SH-SY5Y (cell line): ENCODE measurements at regions not wholly inside any gene's neighbourhood (a gene's known extent, or its start where the extent isn't known, plus 50 kb on each side); places are given as distances from the start of the nearest gene placed in this dataset.
A peak's percentile ranks its signal among the peaks of the same experiment; 100 is the strongest.

Source experiments
- GATA2 ChIP-seq: IDR thresholded peaks from 2 replicates; pipeline ENCODE4 v1.6.1; 2011; ENCODE audit warnings: mild to moderate bottlenecking, low read depth, low read length
- GATA3 ChIP-seq: IDR thresholded peaks from 2 replicates; pipeline ENCODE4 v1.6.1; 2011; ENCODE audit warnings: low read depth, mild to moderate bottlenecking, low read length, moderate library complexity

DNA sequence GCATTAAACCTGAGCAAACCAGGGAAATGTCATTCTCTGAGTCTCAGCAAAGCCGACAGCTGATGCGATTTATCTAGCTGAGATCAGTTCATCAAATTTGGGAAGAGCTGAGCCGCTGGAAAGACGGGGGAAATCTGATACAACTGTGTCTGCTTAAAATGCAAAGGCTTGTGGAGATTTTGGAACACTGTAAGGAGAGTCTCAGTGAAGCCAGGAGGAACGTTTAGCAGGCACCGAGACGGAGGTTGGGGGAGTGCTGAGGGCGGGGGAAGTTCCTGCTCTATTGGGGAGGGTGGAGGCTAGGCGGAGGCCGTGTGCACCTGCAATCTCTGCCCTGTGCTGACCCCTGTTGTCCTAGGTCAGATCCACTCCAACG lies 143.2 kb upstream of the CSF3R start:
- TF ChIP-seq GATA2 (peak; percentile 76), GATA3 (no peak)

DNA sequence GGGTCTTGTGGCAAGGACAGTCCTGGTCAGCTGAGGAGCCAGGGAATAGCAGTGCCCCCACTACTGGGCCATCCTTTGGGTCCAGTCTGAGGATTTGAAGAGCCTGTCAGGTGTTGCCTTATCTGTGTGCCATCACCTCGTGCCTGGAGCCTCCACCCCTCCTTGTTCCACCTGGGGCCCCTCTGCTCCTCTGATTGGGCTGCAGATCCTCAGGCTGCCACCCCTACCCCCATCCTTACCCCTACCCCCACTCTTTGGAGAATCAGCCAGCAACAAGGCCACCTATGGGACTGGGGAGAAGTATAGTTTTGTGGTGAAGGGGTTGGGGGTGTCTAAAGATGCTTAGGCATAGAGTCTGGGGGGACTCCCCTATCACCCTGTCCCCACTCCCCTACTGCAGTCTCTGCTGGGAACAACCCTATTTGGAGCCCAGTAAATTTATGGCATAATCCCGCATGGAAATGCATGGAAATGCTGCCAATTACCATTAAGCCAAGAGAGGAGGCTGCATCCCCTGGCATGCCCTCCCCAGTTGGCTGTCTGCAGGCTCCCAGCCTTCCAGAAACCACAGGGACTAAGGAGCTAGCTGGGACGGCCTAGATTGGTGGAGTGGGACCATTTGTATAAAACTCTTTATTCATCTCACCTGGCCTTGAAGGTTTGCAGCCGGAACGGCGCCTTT lies 142.7 kb upstream of the CSF3R start:
- TF ChIP-seq GATA2: no peak

DNA sequence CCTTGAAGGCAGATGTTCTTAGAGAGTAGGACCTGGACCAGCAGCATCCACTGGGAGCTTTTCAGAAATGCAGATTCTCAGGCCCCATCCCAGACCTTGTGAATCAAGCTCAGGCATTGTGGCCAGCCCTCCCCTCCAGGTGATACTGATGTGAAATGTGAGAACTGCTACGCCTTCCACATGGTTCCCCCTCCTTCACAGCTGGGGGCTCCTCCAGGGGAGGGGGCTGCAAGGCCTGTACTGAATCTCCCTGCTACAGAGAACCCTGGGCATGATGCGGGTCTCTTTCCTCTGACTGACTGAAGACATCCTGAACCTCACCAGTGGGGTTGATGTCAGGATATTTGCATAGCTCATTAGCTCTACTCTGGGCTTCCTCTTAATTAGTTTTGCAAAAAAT lies 141.8 kb upstream of the CSF3R start:
- no peak for TF ChIP-seq GATA3
- TF ChIP-seq GATA2: no peak

DNA sequence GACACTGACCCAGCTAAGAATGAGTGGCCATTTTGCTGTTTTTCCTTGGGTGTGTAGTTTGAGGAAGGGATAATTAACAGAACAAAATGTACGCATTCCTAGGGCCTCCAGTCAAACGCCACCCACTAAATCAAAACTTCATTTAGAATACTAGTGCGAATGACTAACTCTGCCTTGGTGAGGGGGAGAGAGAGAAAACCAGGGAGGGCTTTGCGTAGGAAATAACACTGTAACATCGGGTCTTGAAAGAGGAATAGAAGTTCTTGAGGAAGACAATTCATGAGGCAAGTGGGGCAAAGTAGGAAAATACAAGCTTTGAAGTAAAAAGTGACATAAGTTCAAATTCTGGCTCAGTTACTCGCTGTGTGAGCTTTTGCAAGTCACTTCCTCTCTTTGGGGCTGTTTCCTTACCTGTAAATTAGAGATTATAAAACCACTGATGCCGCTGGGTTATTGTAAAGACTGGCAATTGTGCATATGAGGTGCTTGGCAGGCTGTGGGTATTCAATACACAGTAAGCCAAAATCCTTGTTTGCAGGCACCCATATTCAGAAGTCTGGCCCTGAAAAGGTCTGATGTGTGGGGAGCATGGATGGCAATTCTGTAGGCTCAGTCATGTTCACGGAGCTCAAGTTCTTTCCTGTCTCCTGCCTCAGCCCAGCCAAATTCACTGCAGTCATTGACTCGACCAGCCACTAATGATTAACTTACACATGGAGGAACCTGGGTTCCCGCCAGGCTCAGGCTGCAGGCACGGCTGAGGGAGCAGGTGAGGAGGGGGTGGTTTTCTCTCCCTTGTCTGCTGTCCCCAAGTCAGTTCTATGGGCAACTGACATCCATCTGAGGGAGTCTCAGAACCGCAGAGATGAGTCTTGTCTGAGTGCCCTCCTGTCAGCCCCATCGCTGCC lies 140.3 kb upstream of the CSF3R start:
- TF ChIP-seq GATA2 (no peak), GATA3 (no peak)

DNA sequence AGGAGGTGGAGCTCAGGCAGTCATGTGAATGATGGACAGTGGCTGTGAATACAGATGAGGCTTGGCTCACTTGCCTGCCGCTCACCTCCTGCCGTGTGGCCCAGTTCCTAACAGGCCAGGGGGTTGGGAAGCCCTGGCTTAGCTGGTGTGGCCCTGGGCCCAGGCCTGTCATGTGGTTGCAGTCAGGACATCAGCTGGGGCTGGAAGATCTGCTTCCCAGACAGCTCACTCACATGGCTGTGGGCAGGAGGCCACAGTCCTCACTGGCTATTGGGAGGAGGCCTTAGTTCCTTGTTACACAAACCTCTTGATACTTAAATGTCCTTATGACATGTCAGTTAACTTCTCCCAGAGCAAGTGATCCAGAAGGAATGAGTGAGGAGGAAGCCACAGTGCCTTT lies 138.8 kb upstream of the CSF3R start:
- TF ChIP-seq GATA3 (no peak), GATA2 (no peak)

DNA sequence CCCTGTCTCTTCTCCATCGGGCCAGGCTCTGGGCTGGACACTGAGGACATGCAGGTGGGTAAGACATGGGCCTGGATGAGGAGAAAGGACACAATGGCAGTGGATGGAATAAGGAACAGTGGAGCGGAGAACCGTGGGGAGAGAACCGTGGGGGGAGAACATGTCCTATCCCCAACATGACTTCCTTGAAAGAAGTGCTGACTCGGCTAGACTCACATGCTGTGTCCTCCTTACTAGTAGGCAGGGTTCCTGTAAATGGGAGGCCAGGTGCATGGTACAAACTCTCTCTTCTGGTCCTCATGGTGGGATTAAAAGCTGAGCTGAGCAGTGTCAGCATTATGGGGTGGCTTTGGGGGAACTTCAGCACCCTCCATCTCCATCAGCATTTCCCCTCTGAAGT lies 137.4 kb upstream of the CSF3R start:
- no peak for TF ChIP-seq GATA3
- no peak for TF ChIP-seq GATA2

DNA sequence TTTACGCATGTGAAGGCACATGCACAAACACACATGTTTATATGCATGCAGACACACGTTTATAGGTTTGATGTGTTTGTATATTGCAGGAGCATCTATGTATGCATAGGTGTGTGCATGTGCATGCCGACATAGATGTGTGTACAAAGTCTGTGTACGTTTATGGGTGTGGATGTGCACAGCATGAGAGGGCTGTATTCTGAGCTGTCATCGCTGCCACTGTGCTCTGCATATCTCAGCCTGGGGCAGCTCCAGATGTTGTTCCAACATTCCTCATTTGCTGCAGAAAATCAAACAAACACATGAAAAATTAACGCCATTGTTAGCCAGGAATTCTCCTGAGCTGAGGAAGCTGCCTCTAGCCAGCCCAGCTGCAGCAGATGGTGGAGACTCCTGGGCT lies 132.3 kb upstream of the CSF3R start:
- no peak for TF ChIP-seq GATA3
- TF ChIP-seq GATA2: no peak

DNA sequence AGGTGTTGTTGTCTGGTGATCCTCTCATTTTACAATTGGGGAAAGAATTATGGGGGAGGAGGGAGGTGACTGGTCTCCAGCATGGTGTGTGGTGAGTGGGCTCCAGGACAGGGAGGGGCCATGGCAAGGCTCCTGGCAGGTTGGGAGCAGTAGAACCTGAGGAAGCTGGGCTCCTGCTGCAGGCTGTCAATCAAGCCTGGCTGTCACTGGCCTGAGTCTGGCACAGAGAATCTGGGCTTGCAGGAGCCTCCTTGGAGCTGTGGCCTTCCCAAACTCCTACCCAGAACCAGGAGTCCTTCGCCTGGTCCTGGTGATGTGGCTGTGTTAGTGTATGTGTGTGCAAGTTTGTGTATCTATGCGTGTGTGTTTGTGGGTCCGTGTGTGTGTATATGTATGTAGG lies 131.9 kb upstream of the CSF3R start:
- TF ChIP-seq GATA2: no peak
- TF ChIP-seq GATA3: no peak

DNA sequence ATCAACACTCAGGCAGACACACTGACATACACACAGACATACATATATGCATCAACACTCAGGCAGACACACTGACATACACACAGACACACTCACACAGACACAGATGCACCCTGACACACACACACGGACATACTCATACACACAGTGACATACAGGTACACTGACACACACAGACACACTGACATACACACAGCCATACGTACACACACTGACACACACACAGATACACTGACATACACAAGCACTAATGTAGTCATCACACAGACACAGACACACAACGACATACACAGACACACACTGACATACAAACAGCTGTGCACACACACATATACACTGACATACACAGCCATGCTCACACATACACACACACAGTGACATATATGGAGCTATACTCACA lies 131.0 kb upstream of the CSF3R start:
- TF ChIP-seq GATA3: no peak
- TF ChIP-seq GATA2: no peak

DNA sequence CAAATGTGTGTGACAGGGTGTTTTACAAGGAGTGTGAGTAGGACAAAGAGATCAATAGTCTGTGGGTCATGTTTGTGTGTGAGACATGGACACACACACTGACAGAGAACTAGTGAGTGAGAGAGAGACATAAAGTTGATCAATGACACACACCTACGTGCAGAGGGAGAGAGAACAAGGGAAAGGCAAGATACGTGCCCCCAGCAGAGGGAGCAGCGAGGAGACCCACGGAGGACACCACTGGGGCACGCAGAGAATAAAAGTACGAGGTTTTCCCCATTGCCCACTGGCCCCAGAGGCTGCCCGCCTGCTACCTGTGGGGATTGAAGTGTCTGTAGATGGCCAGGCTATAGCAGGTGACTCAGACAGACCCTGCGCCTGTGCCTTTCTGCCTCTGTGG lies 130.2 kb upstream of the CSF3R start:
- TF ChIP-seq GATA2 (no peak), GATA3 (no peak)

DNA sequence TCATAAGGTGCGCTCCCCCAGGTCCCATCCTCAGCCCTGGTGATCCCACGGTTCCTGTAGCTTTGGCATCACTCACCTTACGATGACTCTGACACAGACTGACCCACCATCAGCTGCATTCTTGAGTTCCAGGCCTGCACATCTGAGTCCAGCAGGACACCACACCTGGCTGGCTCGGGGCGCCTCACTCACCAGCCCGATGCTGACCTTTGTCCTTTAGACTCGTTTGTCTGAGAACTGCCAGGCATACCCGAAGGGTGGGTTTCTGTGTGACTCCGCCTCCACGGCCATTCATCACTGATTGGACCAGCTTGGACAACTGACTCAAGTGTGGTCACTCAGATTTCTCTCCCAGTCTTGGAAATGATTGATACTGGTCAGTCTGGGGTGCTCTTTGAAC lies 129.4 kb upstream of the CSF3R start:
- TF ChIP-seq GATA3 (no peak), GATA2 (no peak)

DNA sequence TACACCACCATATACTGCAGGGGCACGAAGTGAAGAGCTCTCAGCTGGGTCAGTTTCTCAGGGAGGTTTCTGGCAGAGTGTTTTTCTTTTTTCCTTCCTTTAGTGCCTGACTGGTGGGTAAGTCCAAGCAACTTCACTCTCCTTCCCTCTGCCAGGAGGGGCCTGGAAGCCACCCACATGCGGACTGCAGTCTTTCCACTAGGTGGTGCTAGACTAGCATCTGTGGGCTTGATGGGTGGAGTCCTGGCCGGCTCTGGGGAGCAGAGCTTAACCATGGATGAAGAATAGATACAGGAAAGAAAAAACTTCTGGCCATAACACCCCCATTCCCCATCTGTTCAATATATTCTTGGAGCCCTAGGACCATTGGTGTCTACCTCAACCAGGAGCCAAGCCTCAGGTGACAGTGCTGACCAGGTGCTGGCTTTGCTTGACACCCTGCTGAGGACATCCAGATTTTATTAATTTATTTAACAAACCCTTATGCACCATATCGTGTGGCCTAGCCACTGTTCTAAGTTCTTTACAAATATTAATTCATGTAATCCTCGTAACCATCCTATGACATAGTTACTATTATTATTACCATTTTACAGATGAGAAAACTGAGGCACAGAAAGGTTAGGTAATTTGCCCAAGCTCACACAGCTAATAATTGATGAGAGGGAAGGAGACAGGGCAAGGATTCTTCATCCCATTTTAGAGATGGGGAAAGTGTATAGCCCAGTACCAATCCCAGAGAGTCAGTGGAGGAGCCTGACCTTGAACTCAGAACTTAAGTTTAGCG lies 126.7 kb upstream of the CSF3R start:
- no peak for TF ChIP-seq GATA3
- no peak for TF ChIP-seq GATA2

DNA sequence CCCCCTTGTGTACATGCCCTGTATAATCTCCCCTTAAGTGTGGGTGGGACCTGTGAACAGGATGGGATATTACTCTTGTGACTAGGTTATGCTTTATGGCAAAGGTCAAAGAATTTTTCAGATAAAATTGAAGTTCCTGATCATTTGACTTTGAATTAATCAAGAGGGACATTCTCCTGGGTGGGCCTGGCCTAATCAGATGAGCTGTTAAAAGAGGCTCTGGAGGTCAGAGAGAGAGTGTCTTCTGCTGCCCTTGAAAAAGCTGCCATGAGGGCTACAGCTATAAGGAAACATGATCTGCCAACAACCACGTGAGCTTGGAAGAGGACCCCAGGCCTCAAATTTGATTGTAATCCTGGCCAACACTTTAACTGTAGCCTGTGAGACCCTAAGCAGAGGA lies 125.6 kb upstream of the CSF3R start:
- TF ChIP-seq GATA2: no peak
- no peak for TF ChIP-seq GATA3

DNA sequence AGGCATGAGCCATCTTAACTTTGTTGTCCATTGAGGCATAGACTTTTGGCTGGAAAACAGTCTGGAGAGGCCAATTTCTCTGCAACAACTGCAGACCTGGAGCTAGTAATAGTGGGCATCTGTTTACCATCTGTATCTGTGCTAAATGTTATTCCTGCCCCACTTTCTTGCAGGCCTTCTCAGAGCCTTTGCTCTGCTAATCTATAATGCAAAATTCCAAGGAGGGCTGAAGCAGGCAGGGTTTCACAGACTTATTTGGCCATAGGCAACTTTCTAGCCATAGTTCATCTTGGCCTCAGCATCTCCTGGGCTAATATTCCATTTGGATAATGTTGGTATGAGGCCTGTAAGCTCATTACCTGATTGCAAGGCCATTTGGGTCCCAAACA lies 124.5 kb upstream of the CSF3R start:
- TF ChIP-seq GATA3: no peak
- TF ChIP-seq GATA2: no peak
